Keratinocyte (primary cell): ENCODE measurements at regions not wholly inside any gene's neighbourhood (a gene's known extent, or its start where the extent isn't known, plus 50 kb on each side); places are given as distances from the start of the nearest gene placed in this dataset.

Experiments
- DNase-seq: peaks from one replicate; pipeline ENCODE4 v3.0.0-alpha.2; 2011; ENCODE audit warnings: low read depth, missing footprints, low spot score
- FAIRE-seq: peaks from 2 replicates; lab custom pipeline; 2011; peaks lifted over from hg19 to GRCh38; lab: Jason Lieb, UNC
- H2AFZ ChIP-seq: 2 replicates; pipeline ENCODE4 v1.6.0; 2012; ENCODE audit warnings: low read length, control low read depth, inconsistent platforms; ENCODE audit not compliant: control insufficient read depth
- H3K27ac ChIP-seq: 2 replicates; pipeline ENCODE4 v1.5.1; 2011; ENCODE audit warnings: low read length; ENCODE audit not compliant: control insufficient read depth, insufficient read depth
- H3K27me3 ChIP-seq: 3 replicates; pipeline ENCODE4 v1.6.0; 2011; ENCODE audit warnings: low read length; ENCODE audit not compliant: control insufficient read depth, insufficient read depth; ENCODE audit errors: extremely low read depth
- H3K36me3 ChIP-seq, 2 experiments: 2 replicates in 1 of 2; 3 replicates in 1 of 2; pipeline ENCODE4 v1.5.1; 2011; ENCODE audit warnings: low read length in 2 of 2, mild to moderate bottlenecking in 1 of 2; ENCODE audit not compliant: control insufficient read depth in 2 of 2, insufficient read depth in 2 of 2; ENCODE audit errors: extremely low read depth in 1 of 2
- H3K4me1 ChIP-seq: 3 replicates; pipeline ENCODE4 v1.5.1; 2011; ENCODE audit warnings: low read length; ENCODE audit not compliant: control insufficient read depth, insufficient read depth; ENCODE audit errors: extremely low read depth
- H3K4me2 ChIP-seq: 3 replicates; pipeline ENCODE4 v1.6.0; 2011; ENCODE audit warnings: low read depth, low read length; ENCODE audit not compliant: control insufficient read depth, insufficient read depth; ENCODE audit errors: extremely low read depth
- H3K4me3 ChIP-seq, 3 experiments: fragments of 200-600 bp in 1 of 3; sonication (generic) in 1 of 3; 2 replicates in 2 of 3; 3 replicates in 1 of 3; pipeline ENCODE4 v1.5.1; 2011 to 2016; ENCODE audit warnings: low read length in 3 of 3, mild to moderate bottlenecking in 3 of 3, control low read depth in 2 of 3, inconsistent platforms in 1 of 3, low read depth in 1 of 3, mixed read lengths in 1 of 3, mixed run types in 1 of 3, moderate library complexity in 1 of 3; ENCODE audit not compliant: control insufficient read depth in 2 of 3, insufficient read depth in 2 of 3; ENCODE audit errors: extremely low read depth in 1 of 3
- H3K79me2 ChIP-seq: 2 replicates; pipeline ENCODE4 v1.6.0; 2012; ENCODE audit warnings: low read length; ENCODE audit not compliant: control insufficient read depth, insufficient read depth
- H3K9ac ChIP-seq: 3 replicates; pipeline ENCODE4 v1.6.0; 2011; ENCODE audit warnings: low read length; ENCODE audit not compliant: control insufficient read depth, insufficient read depth; ENCODE audit errors: extremely low read depth
- H3K9me1 ChIP-seq: 3 replicates; pipeline ENCODE4 v1.6.0; 2011; ENCODE audit warnings: low read length; ENCODE audit not compliant: control insufficient read depth, insufficient read depth; ENCODE audit errors: extremely low read depth
- H3K9me3 ChIP-seq: 2 replicates; pipeline ENCODE4 v1.5.1; 2012; ENCODE audit warnings: low read depth, low read length; ENCODE audit not compliant: control insufficient read depth
- H4K20me1 ChIP-seq: 3 replicates; pipeline ENCODE4 v1.6.0; 2011; ENCODE audit warnings: low read length; ENCODE audit not compliant: control insufficient read depth, insufficient read depth; ENCODE audit errors: extremely low read depth
- CTCF ChIP-seq, 3 experiments: IDR thresholded peaks in 1 of 3; conservative IDR thresholded peaks in 1 of 3; optimal IDR thresholded peaks in 1 of 3; 2 replicates in 2 of 3; 3 replicates in 1 of 3; pipeline versions ENCODE3 to v1.5.1; 2011; ENCODE audit warnings: low read length in 3 of 3, mild to moderate bottlenecking in 3 of 3, moderate library complexity in 2 of 3, control low read depth in 1 of 3, inconsistent platforms in 1 of 3; ENCODE audit not compliant: insufficient read depth in 2 of 3; ENCODE audit errors: extremely low read depth in 1 of 3
- EZH2 ChIP-seq: IDR thresholded peaks from one replicate; pipeline ENCODE4 v1.6.1; 2012; ENCODE audit warnings: inconsistent platforms, mild to moderate bottlenecking, low read length, moderate library complexity
- dilution Hi-C: fragments of 300-500 bp; cut with MboI; formaldehyde crosslinking; loops from one replicate; pipeline ENCODE4 v1.7.0; 2020; ENCODE audit warnings: low sequenced_read_pairs; ENCODE audit not compliant: extremely low pct_ligation_motif_present

GRCh38 chr19:30685426-30686000 lies 313.3 kb downstream of the ZNF536 start:
- no peaks in the 10 kb centered on the region for H3K36me3 ChIP-seq
- H3K27me3 ChIP-seq = no peaks in the 10 kb centered on the region
- H3K4me1 ChIP-seq = no peaks in the 10 kb centered on the region
- TF ChIP-seq EZH2 = no peak
- TF ChIP-seq CTCF (optimal IDR thresholded peaks at IDR 0.05 in 1 of 3, IDR thresholded peaks at IDR 0.05 in 1 of 3, conservative IDR thresholded peaks at IDR 0.05 in 1 of 3; ENCODE audit: extremely low read depth in 1 of 3, insufficient read depth in 2 of 3, low read length in 3 of 3) = no peak
- FAIRE-seq (no peak), DNase-seq (no peak)
- no peak overlapping the region for H3K4me2 ChIP-seq
- no peak overlapping the region for H3K9ac ChIP-seq
- no peak overlapping the region for H3K4me3 ChIP-seq
- H3K9me1 ChIP-seq = no peaks in the 10 kb centered on the region
- H3K9me3 ChIP-seq = no peaks in the 10 kb centered on the region
- H2AFZ ChIP-seq = no peak overlapping the region
- no peak overlapping the region for H3K27ac ChIP-seq
- no peaks in the 10 kb centered on the region for H3K79me2 ChIP-seq
- dilution Hi-C loops = no loop called here
- H4K20me1 ChIP-seq = no peaks in the 10 kb centered on the region

GRCh38 chr19:30684613-30685012 lies 312.4 kb downstream of the ZNF536 start:
- no peaks in the 10 kb centered on the region for H3K36me3 ChIP-seq
- no peak overlapping the region for H3K9ac ChIP-seq
- no peaks in the 10 kb centered on the region for H3K9me1 ChIP-seq
- H3K4me3 ChIP-seq = no peak overlapping the region
- no peaks in the 10 kb centered on the region for H3K9me3 ChIP-seq
- FAIRE-seq = no peak
- no peak overlapping the region for H3K4me2 ChIP-seq
- TF ChIP-seq CTCF (optimal IDR thresholded peaks at IDR 0.05 in 1 of 3, IDR thresholded peaks at IDR 0.05 in 1 of 3, conservative IDR thresholded peaks at IDR 0.05 in 1 of 3; ENCODE audit: extremely low read depth in 1 of 3, insufficient read depth in 2 of 3, low read length in 3 of 3) (no peak), EZH2 (no peak)
- H3K4me1 ChIP-seq = no peaks in the 10 kb centered on the region
- DNase-seq = no peak
- no peak overlapping the region for H2AFZ ChIP-seq
- H4K20me1 ChIP-seq = no peaks in the 10 kb centered on the region
- H3K27ac ChIP-seq = no peak overlapping the region
- dilution Hi-C loops = no loop called here
- H3K79me2 ChIP-seq = no peaks in the 10 kb centered on the region
- no peaks in the 10 kb centered on the region for H3K27me3 ChIP-seq
